ENCODE measurements at regions not wholly inside any gene's neighbourhood (a gene's known extent, or its start where the extent isn't known, plus 50 kb on each side); places are given as distances from the start of the nearest gene placed in this dataset.

DNA sequence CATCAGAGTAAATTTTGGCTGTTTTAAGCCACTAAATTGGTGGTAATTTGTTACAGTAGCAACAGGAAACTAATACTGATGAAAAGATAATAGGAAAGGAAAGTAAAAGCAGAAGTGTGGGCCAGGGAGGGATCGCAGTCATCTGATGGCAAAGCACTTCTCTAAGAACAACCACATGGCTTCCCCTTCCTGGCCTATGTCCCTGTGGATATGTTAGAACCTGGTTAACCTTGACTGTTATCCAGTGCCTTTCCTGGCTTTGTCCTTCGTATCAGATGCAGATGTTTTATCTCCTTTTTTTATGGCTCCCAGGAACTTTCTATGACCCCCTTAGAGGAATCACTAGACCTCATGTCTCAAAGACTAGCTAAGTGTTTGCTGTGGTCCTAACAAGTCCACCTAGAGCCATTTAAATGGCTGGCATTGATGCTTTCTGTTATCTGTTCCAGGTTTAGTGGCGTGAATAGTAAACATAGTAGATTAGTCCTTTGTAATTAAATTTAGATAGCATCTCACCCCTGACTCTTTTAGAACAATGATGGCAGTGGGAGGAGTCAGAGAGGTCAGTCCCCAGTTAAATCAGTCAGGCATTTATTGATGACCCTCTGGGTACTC is 79.2 kb upstream of the PHACTR2 start:
- TF ChIP-seq, protein P1, sequence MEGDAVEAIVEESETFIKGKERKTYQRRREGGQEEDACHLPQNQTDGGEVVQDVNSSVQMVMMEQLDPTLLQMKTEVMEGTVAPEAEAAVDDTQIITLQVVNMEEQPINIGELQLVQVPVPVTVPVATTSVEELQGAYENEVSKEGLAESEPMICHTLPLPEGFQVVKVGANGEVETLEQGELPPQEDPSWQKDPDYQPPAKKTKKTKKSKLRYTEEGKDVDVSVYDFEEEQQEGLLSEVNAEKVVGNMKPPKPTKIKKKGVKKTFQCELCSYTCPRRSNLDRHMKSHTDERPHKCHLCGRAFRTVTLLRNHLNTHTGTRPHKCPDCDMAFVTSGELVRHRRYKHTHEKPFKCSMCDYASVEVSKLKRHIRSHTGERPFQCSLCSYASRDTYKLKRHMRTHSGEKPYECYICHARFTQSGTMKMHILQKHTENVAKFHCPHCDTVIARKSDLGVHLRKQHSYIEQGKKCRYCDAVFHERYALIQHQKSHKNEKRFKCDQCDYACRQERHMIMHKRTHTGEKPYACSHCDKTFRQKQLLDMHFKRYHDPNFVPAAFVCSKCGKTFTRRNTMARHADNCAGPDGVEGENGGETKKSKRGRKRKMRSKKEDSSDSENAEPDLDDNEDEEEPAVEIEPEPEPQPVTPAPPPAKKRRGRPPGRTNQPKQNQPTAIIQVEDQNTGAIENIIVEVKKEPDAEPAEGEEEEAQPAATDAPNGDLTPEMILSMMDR (conservative IDR thresholded peaks at IDR 0.05), result no peak
- no peak for TF ChIP-seq ZFX (IDR thresholded peaks at IDR 0.05)
